ENCODE measurements at regions not wholly inside any gene's neighbourhood (a gene's known extent, or its start where the extent isn't known, plus 50 kb on each side); places are given as distances from the start of the nearest gene placed in this dataset.
"Not testable (repeated sequence)": the region's sequence is repeated elsewhere in the genome, so short reads cannot be mapped to it uniquely, and the experiment has no call there.

- no peak for DNase-seq
- intact Hi-C loops (cut with DNase I): no loop called here
Measured at GRCh38 chr14:76264384-76264783, 111.6 kb upstream of the ESRRB start.

- intact Hi-C loops (cut with DNase I): no loop called here
- peak; percentile 28 to 94 (median 58) for DNase-seq
Measured at GRCh38 chr14:76267322-76268046, 108.5 kb upstream of the ESRRB start.

GRCh38 chr14:76268047-76268431 is 107.9 kb upstream of the ESRRB start:
- intact Hi-C loops (cut with DNase I): no loop called here

GRCh38 chr14:76268700-76269099 is 107.2 kb upstream of the ESRRB start:
- intact Hi-C loops (cut with DNase I): no loop called here
- DNase-seq: no peak

More at GRCh38 chr14:76268047-76268431, 107.9 kb upstream of the ESRRB start:
- DNase-seq: no peak

- intact Hi-C loops (cut with DNase I): no loop called here
- DNase-seq: no peak
Measured at GRCh38 chr14:76271041-76271755, 104.7 kb upstream of the ESRRB start.

- intact Hi-C loops (cut with DNase I): no loop called here
- DNase-seq: no peak
Measured at GRCh38 chr14:76272349-76272748, 103.6 kb upstream of the ESRRB start.

GRCh38 chr14:76272774-76273173 is 103.2 kb upstream of the ESRRB start:
- intact Hi-C loops (cut with DNase I): no loop called here
- no peak for DNase-seq

GRCh38 chr14:76273346-76273745 is 102.6 kb upstream of the ESRRB start:
- no peak for DNase-seq
- intact Hi-C loops (cut with DNase I): no loop called here

- intact Hi-C loops (cut with DNase I): no loop called here
- DNase-seq: no peak
Measured at GRCh38 chr14:76274324-76274723, 101.6 kb upstream of the ESRRB start.

GRCh38 chr14:76277586-76278130 is 98.3 kb upstream of the ESRRB start:
- DNase-seq: no peak
- intact Hi-C loops (cut with DNase I): loop anchor here (5.0 kb wide), 1 partner anchor 750 kb away; no protein-coding TSS in a partner anchor

- intact Hi-C loops (cut with DNase I): no loop called here
- no peak for DNase-seq
Measured at GRCh38 chr14:76280221-76280620, 95.7 kb upstream of the ESRRB start.

- intact Hi-C loops (cut with DNase I): no loop called here
- DNase-seq: no peak
Measured at GRCh38 chr14:76282581-76282980, 93.4 kb upstream of the ESRRB start.

- DNase-seq: no peak
- intact Hi-C loops (cut with DNase I): no loop called here
Measured at GRCh38 chr14:76287063-76287462, 88.9 kb upstream of the ESRRB start.

GRCh38 chr14:76289276-76289675 is 86.7 kb upstream of the ESRRB start:
- intact Hi-C loops (cut with DNase I): no loop called here
- no peak for DNase-seq

- intact Hi-C loops (cut with DNase I): no loop called here
- DNase-seq: no peak
Measured at GRCh38 chr14:76292561-76292960, 83.4 kb upstream of the ESRRB start.

GRCh38 chr14:76293221-76293620 is 82.7 kb upstream of the ESRRB start:
- intact Hi-C loops (cut with DNase I): no loop called here
- DNase-seq: no peak

GRCh38 chr14:76293923-76294322 is 82.0 kb upstream of the ESRRB start:
- intact Hi-C loops (cut with DNase I): no loop called here
- no peak for DNase-seq

- intact Hi-C loops (cut with DNase I): no loop called here
- no peak for DNase-seq
Measured at GRCh38 chr14:76294876-76295275, 81.1 kb upstream of the ESRRB start.

- intact Hi-C loops (cut with DNase I): no loop called here
- DNase-seq: peak in 2 of 10 donors; percentile 35 to 74
Measured at GRCh38 chr14:76298896-76299295, 77.0 kb upstream of the ESRRB start.

- DNase-seq; intact Hi-C loops (cut with DNase I): not testable (repeated sequence)
Measured at GRCh38 chr14:76303188-76303587, 72.7 kb upstream of the ESRRB start.

- intact Hi-C loops (cut with DNase I): no loop called here
- DNase-seq: no peak
Measured at GRCh38 chr14:76304536-76305267, 71.2 kb upstream of the ESRRB start.
